NB4 (cell line): ENCODE measurements at regions not wholly inside any gene's neighbourhood (a gene's known extent, or its start where the extent isn't known, plus 50 kb on each side); places are given as distances from the start of the nearest gene placed in this dataset.

Source experiments
- DNase-seq: peaks from one replicate; pipeline ENCODE4 v3.0.0; 2010; ENCODE audit warnings: low read depth
- H3K4me3 ChIP-seq: one replicate; pipeline ENCODE4 v1.5.1; 2011; ENCODE audit warnings: mild to moderate bottlenecking, low read depth, low read length, moderate library complexity
- CTCF ChIP-seq: IDR thresholded peaks from one replicate; pipeline ENCODE4 v1.5.1; 2012; ENCODE audit warnings: low read depth, low read length
- MYC ChIP-seq: IDR thresholded peaks from 2 replicates; pipeline ENCODE4 v1.6.1; 2011; ENCODE audit warnings: low read depth, low read length
- POLR2A ChIP-seq: IDR thresholded peaks from 2 replicates; pipeline ENCODE4 v1.6.1; 2011; ENCODE audit warnings: mild to moderate bottlenecking; ENCODE audit not compliant: insufficient read length; ENCODE audit errors: extremely low read depth
- TF ChIP-seq, protein P1 (sequence below): IDR thresholded peaks from 2 replicates; pipeline ENCODE4 v1.6.1; 2011; ENCODE audit warnings: low read depth, low read length

- no peak for DNase-seq
- no peak for TF ChIP-seq MYC
- TF ChIP-seq POLR2A, result no peak
- TF ChIP-seq, protein P1, sequence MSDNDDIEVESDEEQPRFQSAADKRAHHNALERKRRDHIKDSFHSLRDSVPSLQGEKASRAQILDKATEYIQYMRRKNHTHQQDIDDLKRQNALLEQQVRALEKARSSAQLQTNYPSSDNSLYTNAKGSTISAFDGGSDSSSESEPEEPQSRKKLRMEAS, result no peak
- no peak for TF ChIP-seq CTCF
- H3K4me3 ChIP-seq, result no peak overlapping the region
Measured at GRCh38 chr5:15037247-15037908, 165.8 kb upstream of the ANKH start.

DNA sequence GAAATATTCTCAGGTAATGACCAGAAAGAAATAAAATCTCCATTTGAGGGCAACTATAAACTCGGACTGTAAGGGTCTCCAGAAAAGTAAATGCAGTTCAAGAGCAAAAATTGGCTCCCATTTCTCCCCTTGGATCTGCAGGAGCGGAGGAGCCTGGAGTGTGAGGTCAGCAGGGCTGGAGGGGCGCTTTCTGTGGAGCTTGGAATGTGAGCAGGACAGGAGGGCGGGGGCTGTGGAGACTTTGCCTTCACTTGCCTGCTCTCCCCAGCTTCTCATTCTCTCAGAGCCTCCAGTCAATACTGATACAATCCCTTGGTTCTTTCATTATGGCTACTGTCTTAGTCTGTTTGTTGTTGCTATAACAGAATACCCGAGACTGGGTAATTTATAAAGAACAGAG is 162.8 kb upstream of the ANKH start:
- DNase-seq, result no peak
- TF ChIP-seq POLR2A (no peak), CTCF (no peak), MYC (no peak)
- TF ChIP-seq, protein P1, result no peak
- H3K4me3 ChIP-seq, result no peak overlapping the region

DNA sequence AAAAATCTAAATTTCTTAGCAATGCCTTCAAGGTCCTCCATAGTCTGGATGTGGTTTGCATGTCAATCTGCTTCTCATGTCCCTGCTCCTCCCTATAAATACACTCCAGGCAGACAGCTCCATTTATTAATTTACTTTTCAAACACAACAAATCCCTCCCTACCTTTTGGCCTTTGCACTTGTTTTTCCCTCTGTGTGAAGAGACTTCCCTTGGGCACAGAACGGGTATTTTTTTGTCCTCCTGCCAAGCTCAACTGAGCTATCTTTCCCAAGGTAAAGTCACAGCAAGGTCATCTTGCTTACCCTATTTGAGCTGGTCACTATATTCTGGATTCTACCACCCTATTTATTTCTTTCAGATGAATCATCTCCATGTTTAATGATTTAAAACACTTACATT is 159.6 kb upstream of the ANKH start:
- no peak overlapping the region for H3K4me3 ChIP-seq
- TF ChIP-seq POLR2A (no peak), CTCF (no peak), MYC (no peak)
- TF ChIP-seq, protein P1, result no peak
- no peak for DNase-seq

GRCh38 chr5:15027764-15028163 is 156.2 kb upstream of the ANKH start:
- no peak for DNase-seq
- H3K4me3 ChIP-seq, result no peak overlapping the region
- no peak for TF ChIP-seq POLR2A

GRCh38 chr5:15026944-15027343 is 155.4 kb upstream of the ANKH start:
- no peak for DNase-seq
- TF ChIP-seq, protein P1, result no peak
- TF ChIP-seq MYC (no peak), POLR2A (no peak), CTCF (no peak)
- no peak overlapping the region for H3K4me3 ChIP-seq

- TF ChIP-seq, protein P1, result no peak
- TF ChIP-seq POLR2A, result no peak
- no peak for TF ChIP-seq CTCF
- no peak for TF ChIP-seq MYC
- no peak overlapping the region for H3K4me3 ChIP-seq
- DNase-seq, result no peak
Measured at GRCh38 chr5:15026011-15026893, 154.7 kb upstream of the ANKH start.
